ENCODE measurements at regions not wholly inside any gene's neighbourhood (a gene's known extent, or its start where the extent isn't known, plus 50 kb on each side); places are given as distances from the start of the nearest gene placed in this dataset.

- TF ChIP-seq EZH2 (IDR thresholded peaks at IDR 0.05; ENCODE audit: borderline replicate concordance, low read length) (no peak), CTCF (IDR thresholded peaks at IDR 0.05; ENCODE audit: low read length) (no peak)
- Histone ChIP-seq H3K27ac (ENCODE audit: low read depth, low read length, poor library complexity, severe bottlenecking) (no peak overlapping the region), H3K9me3 (ENCODE audit: low read length) (no peaks in the 10 kb centered on the region), H3K36me3 (ENCODE audit: insufficient read depth, low read length) (no peaks in the 10 kb centered on the region), H4K20me1 (ENCODE audit: insufficient read depth, low read length) (no peaks in the 10 kb centered on the region), H3F3A (ENCODE audit: insufficient read depth, low read length) (no peaks in the 10 kb centered on the region), H3K9ac (ENCODE audit: low read length) (no peak overlapping the region), H3K9me2 (ENCODE audit: low read depth, low read length) (no peaks in the 10 kb centered on the region), H2AFZ (ENCODE audit: low read length) (no peak overlapping the region), H3K27me3 (ENCODE audit: insufficient read depth, low read length) (no peaks in the 10 kb centered on the region), H3K79me2 (ENCODE audit: insufficient read depth, low read length) (no peaks in the 10 kb centered on the region), H3K4me1 (ENCODE audit: insufficient read depth, low read length, severe bottlenecking) (no peaks in the 10 kb centered on the region), H3K4me2 (ENCODE audit: low read length) (no peak overlapping the region), H3K4me3 (ENCODE audit: low read depth, low read length, poor library complexity, severe bottlenecking) (no peak overlapping the region)
These were observed 60.1 kb upstream of the GUCY1A2 start for GRCh38 chr11:107078375-107078774.

DNA sequence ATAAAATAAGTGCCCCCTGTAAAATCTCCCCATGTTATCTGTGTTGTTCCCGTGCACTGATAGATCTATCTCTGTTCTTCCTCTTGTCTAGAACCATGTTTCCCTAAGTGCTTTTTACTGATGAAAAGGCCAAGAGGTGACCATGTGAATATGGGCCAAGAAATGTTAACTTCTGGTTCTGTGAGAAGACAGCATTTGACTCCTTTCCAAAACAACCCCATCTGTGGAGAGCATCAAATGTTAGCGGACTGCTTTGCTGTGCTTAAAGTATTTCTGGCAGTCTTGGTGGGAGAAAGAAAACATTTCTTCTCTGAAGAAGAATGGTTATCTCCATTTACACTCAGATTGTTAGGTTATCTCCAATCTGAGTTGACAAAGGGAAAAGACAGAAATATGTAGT lies 58.6 kb upstream of the GUCY1A2 start:
- H3K4me2 ChIP-seq (ENCODE audit: low read length), result no peak overlapping the region
- H3K27me3 ChIP-seq (ENCODE audit: insufficient read depth, low read length), result no peaks in the 10 kb centered on the region
- no peaks in the 10 kb centered on the region for H3F3A ChIP-seq (ENCODE audit: insufficient read depth, low read length)
- H3K27ac ChIP-seq (ENCODE audit: low read depth, low read length, poor library complexity, severe bottlenecking), result no peak overlapping the region
- no peaks in the 10 kb centered on the region for H4K20me1 ChIP-seq (ENCODE audit: insufficient read depth, low read length)
- no peak overlapping the region for H3K4me3 ChIP-seq (ENCODE audit: low read depth, low read length, poor library complexity, severe bottlenecking)
- H3K9me3 ChIP-seq (ENCODE audit: low read length), result no peaks in the 10 kb centered on the region
- no peaks in the 10 kb centered on the region for H3K9me2 ChIP-seq (ENCODE audit: low read depth, low read length)
- H3K79me2 ChIP-seq (ENCODE audit: insufficient read depth, low read length), result no peaks in the 10 kb centered on the region
- H3K4me1 ChIP-seq (ENCODE audit: insufficient read depth, low read length, severe bottlenecking), result no peaks in the 10 kb centered on the region
- TF ChIP-seq EZH2 (IDR thresholded peaks at IDR 0.05; ENCODE audit: borderline replicate concordance, low read length) (no peak), CTCF (IDR thresholded peaks at IDR 0.05; ENCODE audit: low read length) (no peak)
- no peak overlapping the region for H2AFZ ChIP-seq (ENCODE audit: low read length)
- H3K9ac ChIP-seq (ENCODE audit: low read length), result no peak overlapping the region
- no peaks in the 10 kb centered on the region for H3K36me3 ChIP-seq (ENCODE audit: insufficient read depth, low read length)

- no peak for TF ChIP-seq EZH2 (IDR thresholded peaks at IDR 0.05; ENCODE audit: borderline replicate concordance, low read length)
- TF ChIP-seq CTCF (IDR thresholded peaks at IDR 0.05; ENCODE audit: low read length), result no peak
- no peak overlapping the region for H3K9ac ChIP-seq (ENCODE audit: low read length)
- H3K36me3 ChIP-seq (ENCODE audit: insufficient read depth, low read length), result no peaks in the 10 kb centered on the region
- H3K9me2 ChIP-seq (ENCODE audit: low read depth, low read length), result no peaks in the 10 kb centered on the region
- H3K4me3 ChIP-seq (ENCODE audit: low read depth, low read length, poor library complexity, severe bottlenecking), result no peak overlapping the region
- H4K20me1 ChIP-seq (ENCODE audit: insufficient read depth, low read length), result no peaks in the 10 kb centered on the region
- H3K9me3 ChIP-seq (ENCODE audit: low read length), result no peaks in the 10 kb centered on the region
- no peak overlapping the region for H3K27ac ChIP-seq (ENCODE audit: low read depth, low read length, poor library complexity, severe bottlenecking)
- no peaks in the 10 kb centered on the region for H3K79me2 ChIP-seq (ENCODE audit: insufficient read depth, low read length)
- no peak overlapping the region for H2AFZ ChIP-seq (ENCODE audit: low read length)
- H3K4me2 ChIP-seq (ENCODE audit: low read length), result no peak overlapping the region
- H3K4me1 ChIP-seq (ENCODE audit: insufficient read depth, low read length, severe bottlenecking), result no peaks in the 10 kb centered on the region
- no peaks in the 10 kb centered on the region for H3K27me3 ChIP-seq (ENCODE audit: insufficient read depth, low read length)
- no peaks in the 10 kb centered on the region for H3F3A ChIP-seq (ENCODE audit: insufficient read depth, low read length)
These were observed 52.9 kb upstream of the GUCY1A2 start for GRCh38 chr11:107071129-107071528.
